Eye (tissue), 1 donor: ENCODE measurements at regions not wholly inside any gene's neighbourhood (a gene's known extent, or its start where the extent isn't known, plus 50 kb on each side); places are given as distances from the start of the nearest gene placed in this dataset.
A peak's percentile ranks its signal among the peaks of the same experiment; 100 is the strongest.

Experiments
- DNase-seq: peaks from one replicate; pipeline ENCODE4 v3.0.0-alpha.2; 2015

GRCh38 chr11:92882828-92883611, 86.4 kb upstream of the MTNR1B start:
- DNase-seq, result no peak

DNA sequence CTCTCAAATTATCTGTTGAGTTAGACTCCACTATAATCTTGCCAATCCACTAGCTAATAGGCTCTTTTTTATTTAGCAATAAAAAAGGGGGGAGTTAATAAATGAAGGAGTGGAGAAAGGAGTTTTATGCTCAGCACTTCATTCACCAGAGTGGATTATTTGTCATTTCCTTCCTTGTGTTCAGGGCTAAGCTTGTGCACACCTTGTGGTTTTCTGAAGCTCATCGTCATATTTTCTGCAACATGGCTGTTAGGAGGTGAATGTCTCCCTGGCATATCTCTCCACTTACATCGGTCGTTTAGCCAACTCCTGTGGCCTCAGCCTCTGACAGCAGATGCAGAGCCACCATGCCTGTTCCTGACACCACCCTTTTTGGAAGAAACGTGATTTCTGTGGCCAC, 83.9 kb upstream of the MTNR1B start:
- no peak for DNase-seq

GRCh38 chr11:92886243-92886905, 83.1 kb upstream of the MTNR1B start:
- DNase-seq, result peak; percentile 93

GRCh38 chr11:92888696-92889095, 80.8 kb upstream of the MTNR1B start:
- no peak for DNase-seq

- DNase-seq, result no peak
Measured at GRCh38 chr11:92890846-92891245, 78.6 kb upstream of the MTNR1B start.

DNA sequence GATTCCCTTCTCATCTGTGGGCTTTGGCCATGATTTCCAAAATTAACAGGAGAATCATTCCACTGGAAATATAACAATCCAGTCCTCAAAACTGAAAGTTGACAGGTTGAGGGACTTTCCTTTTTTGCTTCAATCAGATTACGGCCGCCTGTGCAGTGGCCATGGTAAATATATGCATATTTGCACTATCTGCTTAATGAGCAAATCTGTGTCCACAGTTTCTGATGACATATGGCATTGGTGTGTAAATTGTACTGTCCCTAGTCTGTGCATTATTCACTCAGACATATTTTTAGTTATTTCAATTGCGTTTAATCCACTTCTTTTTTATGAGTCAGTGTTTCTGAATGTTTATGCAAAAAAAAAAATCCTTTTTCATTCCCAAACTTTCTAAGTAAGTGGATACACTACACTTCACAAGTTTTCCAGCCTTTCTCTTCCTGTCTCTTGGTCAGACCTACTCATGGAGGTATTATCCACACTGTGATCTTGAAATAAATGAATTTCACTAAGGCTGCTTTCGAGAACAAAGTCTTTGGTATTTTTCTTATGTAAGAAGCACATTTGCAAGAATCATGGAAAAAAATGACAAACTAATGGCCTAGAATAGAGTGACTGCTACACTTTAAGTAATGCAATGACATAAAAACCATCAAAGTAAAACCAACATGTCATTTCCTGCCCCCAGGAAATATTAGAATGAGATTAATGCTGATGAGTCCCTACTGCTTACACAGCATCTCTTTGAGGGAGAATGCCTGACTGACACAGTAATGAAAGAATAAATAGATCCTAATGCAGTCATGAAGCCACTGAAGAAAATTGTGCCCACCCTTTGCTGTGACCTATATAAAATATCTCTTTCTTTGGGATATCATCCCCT, 76.4 kb upstream of the MTNR1B start:
- DNase-seq, result peak; percentile 6

DNA sequence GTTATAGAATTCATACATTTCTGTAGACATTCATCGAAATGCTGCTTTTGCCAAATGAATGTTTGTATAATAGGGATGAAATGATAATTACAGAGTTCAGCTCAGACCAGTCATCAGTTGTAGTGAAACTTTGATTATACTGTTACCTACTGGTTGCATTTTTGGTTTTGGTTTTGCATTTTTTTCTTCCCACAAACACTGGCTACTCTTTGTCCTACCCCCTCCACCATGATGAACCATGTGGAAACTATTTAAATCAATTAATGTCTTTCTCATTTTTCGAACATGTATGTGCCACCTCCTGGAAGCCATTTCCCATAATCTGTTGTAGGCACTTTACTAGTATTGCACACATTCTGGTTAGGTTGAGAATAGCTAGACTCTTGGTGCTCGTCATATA, 75.3 kb upstream of the MTNR1B start:
- DNase-seq, result no peak

DNA sequence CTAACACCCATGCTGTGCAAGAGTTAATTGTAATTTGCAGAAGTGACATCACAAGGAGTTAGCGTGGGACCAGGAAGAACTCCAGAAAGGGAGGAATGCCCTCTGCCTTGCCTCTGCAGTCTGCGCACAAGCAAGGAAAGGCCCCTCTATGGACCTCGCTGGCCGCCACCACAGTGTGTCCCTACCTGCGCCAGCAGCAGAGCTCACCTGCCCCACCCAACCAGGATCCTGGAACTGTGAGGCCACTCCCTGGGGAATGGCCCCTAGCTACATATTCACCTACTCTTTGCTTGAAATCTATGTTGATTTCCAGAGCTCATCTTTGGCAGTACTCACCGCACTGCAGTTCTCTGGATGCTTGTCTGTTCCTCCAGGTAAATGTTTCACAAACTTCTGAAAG, 72.0 kb upstream of the MTNR1B start:
- no peak for DNase-seq

GRCh38 chr11:92902417-92902816, 67.0 kb upstream of the MTNR1B start:
- no peak for DNase-seq

- no peak for DNase-seq
Measured at GRCh38 chr11:92907671-92908070, 61.8 kb upstream of the MTNR1B start.

- no peak for DNase-seq
Measured at GRCh38 chr11:92909214-92909613, 60.2 kb upstream of the MTNR1B start.

DNA sequence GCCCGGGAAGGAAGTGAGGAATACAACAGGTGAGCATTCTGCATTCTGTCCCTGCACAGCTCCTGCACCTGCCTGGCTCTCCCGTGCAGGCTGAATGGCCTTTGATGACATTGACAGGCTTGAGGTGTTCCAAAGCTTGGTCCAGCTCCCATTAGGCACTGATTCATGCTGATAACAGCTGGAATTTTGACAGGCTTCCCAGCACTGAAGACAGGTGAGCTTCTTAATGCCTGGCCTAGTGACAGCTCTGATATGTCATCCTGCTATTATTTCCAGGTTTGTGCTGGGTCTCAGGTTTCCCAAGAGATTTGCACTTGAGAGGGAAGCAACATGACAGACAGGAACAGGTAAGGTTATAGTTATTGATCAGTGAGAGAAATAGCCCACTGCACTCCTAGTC, 58.0 kb upstream of the MTNR1B start:
- DNase-seq, result no peak

- no peak for DNase-seq
Measured at GRCh38 chr11:92915551-92915950, 53.9 kb upstream of the MTNR1B start.

- no peak for DNase-seq
Measured at GRCh38 chr11:92916299-92916698, 53.2 kb upstream of the MTNR1B start.

DNA sequence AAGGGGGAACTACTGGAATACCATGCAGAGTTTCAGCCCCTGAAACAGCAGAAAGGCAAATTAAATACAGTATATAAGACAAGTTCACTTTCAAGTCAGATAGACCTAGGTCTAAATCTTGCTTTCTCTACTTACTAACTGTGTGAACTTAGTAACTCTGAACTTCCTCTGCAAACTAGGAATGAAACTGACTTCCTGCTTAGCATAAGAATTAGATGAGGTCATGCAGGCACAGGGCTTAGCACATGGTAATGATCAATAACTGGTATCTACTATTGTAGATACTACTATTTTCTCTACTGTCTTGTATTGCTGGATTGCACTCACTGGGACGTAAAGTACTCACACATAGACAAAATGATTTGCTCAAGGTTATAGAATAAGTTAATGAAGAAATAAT, 51.5 kb upstream of the MTNR1B start:
- no peak for DNase-seq

DNA sequence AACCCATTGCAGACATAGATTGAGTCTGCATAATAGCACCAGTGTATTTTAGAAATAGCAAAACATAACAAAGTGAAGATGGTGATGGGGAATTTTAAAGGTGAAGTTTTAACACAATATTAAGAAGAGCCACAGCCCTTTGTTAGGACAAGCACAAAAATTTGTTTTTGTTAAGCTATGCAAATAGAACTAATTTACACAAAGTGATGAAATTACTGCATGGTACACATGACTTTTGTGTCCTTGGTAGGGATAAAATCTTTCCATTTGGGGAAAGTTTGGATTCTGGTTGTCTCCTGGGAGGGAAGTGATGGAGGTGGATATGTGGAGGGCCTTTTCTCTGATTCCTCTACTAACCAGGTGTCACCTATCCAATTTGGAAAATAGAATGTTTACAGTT, 50.4 kb upstream of the MTNR1B start:
- DNase-seq, result no peak
